ENCODE measurements at regions not wholly inside any gene's neighbourhood (a gene's known extent, or its start where the extent isn't known, plus 50 kb on each side); places are given as distances from the start of the nearest gene placed in this dataset.

DNA sequence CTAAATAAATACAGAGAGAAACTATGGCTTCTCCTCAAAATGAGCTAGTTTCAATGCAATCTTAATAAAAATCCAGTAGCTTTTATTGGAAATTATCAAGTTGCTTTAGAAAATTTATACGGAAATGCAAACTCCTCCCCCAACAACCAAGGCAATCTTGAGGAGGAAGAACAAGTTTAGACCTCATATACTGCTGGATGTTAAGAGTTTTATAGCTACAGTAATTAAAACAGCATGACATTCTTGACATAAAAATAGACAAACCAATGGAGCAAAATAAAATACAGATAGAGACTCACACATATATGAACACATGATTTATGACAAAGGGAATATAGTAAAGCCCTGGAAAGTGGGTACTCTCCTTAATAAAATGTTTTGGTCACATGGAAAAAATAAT is 368.7 kb downstream of the C12orf75 start:
- intact Hi-C loops (cut with micrococcal nuclease) = no loop called here
- no peak overlapping the region for H3K27ac Mint-ChIP-seq
- H3K27me3 Mint-ChIP-seq = peaks cover 3 to 13% (median 8%) of the 10 kb centered on the region in 5 donors
- ATAC-seq (no peak), DNase-seq (no peak)
- CTCF ChIA-PET = no interaction called here
- no peaks in the 10 kb centered on the region for H3K4me1 Mint-ChIP-seq
- no peaks in the 10 kb centered on the region for H3K9me3 ChIP-seq (ENCODE audit: control insufficient read depth in 2 of 3, low read length in 3 of 3)
- no peak overlapping the region for H3K4me3 ChIP-seq (ENCODE audit: low read length)
- no peaks in the 10 kb centered on the region for H3K36me3 ChIP-seq (ENCODE audit: control insufficient read depth in 2 of 3, insufficient read depth in 3 of 3, low read length in 3 of 3)
- H3K9me3 Mint-ChIP-seq = peaks cover 0 to 22% (median 4%) of the 10 kb centered on the region in 11 donors
- no peaks in the 10 kb centered on the region for H3K4me1 ChIP-seq (ENCODE audit: control insufficient read depth in 2 of 2, insufficient read depth in 2 of 2, low read length in 2 of 2)
- H3K4me3 Mint-ChIP-seq = no peak overlapping the region
- no peaks in the 10 kb centered on the region for H3K36me3 Mint-ChIP-seq
- H3K27me3 ChIP-seq (ENCODE audit: control insufficient read depth in 2 of 2, insufficient read depth in 2 of 2, low read length in 2 of 2) = no peaks in the 10 kb centered on the region
- H3K27ac ChIP-seq (ENCODE audit: low read depth, low read length) = no peak overlapping the region
- POLR2A ChIA-PET = no interaction called here

- POLR2A ChIA-PET = no interaction called here
- no peaks in the 10 kb centered on the region for H3K4me1 ChIP-seq (ENCODE audit: control insufficient read depth in 2 of 2, insufficient read depth in 2 of 2, low read length in 2 of 2)
- no peaks in the 10 kb centered on the region for H3K4me1 Mint-ChIP-seq
- no peak overlapping the region for H3K27ac ChIP-seq (ENCODE audit: low read depth, low read length)
- H3K36me3 ChIP-seq (ENCODE audit: control insufficient read depth in 2 of 3, insufficient read depth in 3 of 3, low read length in 3 of 3) = no peaks in the 10 kb centered on the region
- no peak for DNase-seq
- ATAC-seq = no peak
- H3K9me3 ChIP-seq (ENCODE audit: control insufficient read depth in 2 of 3, low read length in 3 of 3) = no peaks in the 10 kb centered on the region
- no peaks in the 10 kb centered on the region for H3K27me3 ChIP-seq (ENCODE audit: control insufficient read depth in 2 of 2, insufficient read depth in 2 of 2, low read length in 2 of 2)
- no peak overlapping the region for H3K4me3 Mint-ChIP-seq
- H3K4me3 ChIP-seq (ENCODE audit: low read length) = no peak overlapping the region
- CTCF ChIA-PET = no interaction called here
- peaks cover under 1 to 7% (median 4%) of the 10 kb centered on the region in 5 donors for H3K27me3 Mint-ChIP-seq
- H3K36me3 Mint-ChIP-seq = no peaks in the 10 kb centered on the region
- H3K27ac Mint-ChIP-seq = no peak overlapping the region
- intact Hi-C loops (cut with micrococcal nuclease) = loop anchor here in 1 of 2 donors (5.0 kb wide), 1 partner anchor 433 kb away; the partner anchor contains the start of gene NUAK1
- peaks cover 0 to 3% (median 0%) of the 10 kb centered on the region in 11 donors for H3K9me3 Mint-ChIP-seq
These were observed 374.3 kb downstream of the C12orf75 start for GRCh38 chr12:105704787-105705186.

DNA sequence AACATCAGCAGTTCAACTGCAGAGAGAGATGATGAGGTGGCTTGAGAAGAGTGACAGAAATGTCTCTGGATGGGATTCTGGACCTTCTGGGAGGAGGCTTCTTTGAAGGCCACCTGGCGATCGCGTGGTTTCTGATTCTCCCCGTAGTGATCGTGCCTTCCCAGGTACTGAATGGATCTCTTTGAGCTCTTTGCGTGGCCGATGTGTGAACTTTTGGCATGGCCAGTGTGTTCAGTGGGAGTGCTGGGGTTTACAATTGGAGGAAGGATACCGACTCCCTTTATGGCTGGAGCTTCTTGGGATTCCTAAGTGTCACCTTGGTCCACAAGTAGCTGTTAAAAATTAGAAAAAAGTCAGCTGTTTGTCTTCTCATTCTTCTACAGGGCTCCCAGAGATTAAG is 374.7 kb downstream of the C12orf75 start:
- intact Hi-C loops (cut with micrococcal nuclease) = loop anchor here in 1 of 2 donors (5.0 kb wide), 1 partner anchor 432 kb away; the partner anchor contains the start of gene NUAK1
- Mint-ChIP-seq H3K27me3 (peaks cover 0 to 7% (median 3%) of the 10 kb centered on the region in 5 donors), H3K9me3 (peaks cover 0 to 3% (median 0%) of the 10 kb centered on the region in 11 donors), H3K4me3 (no peak overlapping the region), H3K36me3 (no peaks in the 10 kb centered on the region), H3K4me1 (no peaks in the 10 kb centered on the region), H3K27ac (no peak overlapping the region)
- Histone ChIP-seq H3K27ac (ENCODE audit: low read depth, low read length) (no peak overlapping the region), H3K4me3 (ENCODE audit: low read length) (no peak overlapping the region), H3K9me3 (ENCODE audit: control insufficient read depth in 2 of 3, low read length in 3 of 3) (no peaks in the 10 kb centered on the region), H3K4me1 (ENCODE audit: control insufficient read depth in 2 of 2, insufficient read depth in 2 of 2, low read length in 2 of 2) (no peaks in the 10 kb centered on the region), H3K27me3 (ENCODE audit: control insufficient read depth in 2 of 2, insufficient read depth in 2 of 2, low read length in 2 of 2) (no peaks in the 10 kb centered on the region), H3K36me3 (ENCODE audit: control insufficient read depth in 2 of 3, insufficient read depth in 3 of 3, low read length in 3 of 3) (no peaks in the 10 kb centered on the region)
- ChIA-PET POLR2A (no interaction called here), CTCF (no interaction called here)
- ATAC-seq (no peak), DNase-seq (no peak)

DNA sequence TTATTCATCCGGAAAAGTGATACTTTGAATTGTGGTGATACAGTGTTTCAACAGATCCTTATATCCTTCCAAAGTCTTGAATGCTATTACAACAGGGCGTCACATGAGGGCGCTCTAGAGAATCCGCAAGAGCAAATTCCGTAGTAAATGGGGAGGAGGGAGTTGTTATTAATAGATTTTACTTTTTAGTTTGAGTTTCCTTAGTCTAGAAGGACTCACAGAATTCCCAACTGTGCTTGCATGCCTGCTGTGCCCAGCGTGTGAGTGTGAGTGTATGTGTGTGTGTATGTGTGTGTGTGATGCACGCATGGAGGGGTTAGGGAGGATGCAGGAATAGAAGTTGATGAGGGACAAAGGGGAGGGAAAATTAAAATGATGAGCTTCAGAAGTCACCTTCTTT is 375.3 kb downstream of the C12orf75 start:
- Histone ChIP-seq H3K36me3 (ENCODE audit: control insufficient read depth in 2 of 3, insufficient read depth in 3 of 3, low read length in 3 of 3) (no peaks in the 10 kb centered on the region), H3K27ac (ENCODE audit: low read depth, low read length) (no peak overlapping the region), H3K27me3 (ENCODE audit: control insufficient read depth in 2 of 2, insufficient read depth in 2 of 2, low read length in 2 of 2) (no peaks in the 10 kb centered on the region), H3K4me3 (ENCODE audit: low read length) (no peak overlapping the region), H3K4me1 (ENCODE audit: control insufficient read depth in 2 of 2, insufficient read depth in 2 of 2, low read length in 2 of 2) (no peaks in the 10 kb centered on the region), H3K9me3 (ENCODE audit: control insufficient read depth in 2 of 3, low read length in 3 of 3) (no peaks in the 10 kb centered on the region)
- H3K9me3 Mint-ChIP-seq = peaks cover 0 to 3% (median 0%) of the 10 kb centered on the region in 11 donors
- no peak overlapping the region for H3K4me3 Mint-ChIP-seq
- peaks cover 0 to 7% (median 3%) of the 10 kb centered on the region in 5 donors for H3K27me3 Mint-ChIP-seq
- ChIA-PET POLR2A (no interaction called here), CTCF (no interaction called here)
- intact Hi-C loops (cut with micrococcal nuclease) = loop anchor here in 1 of 2 donors (5.0 kb wide), 1 partner anchor 432 kb away; the partner anchor contains the start of gene NUAK1
- H3K27ac Mint-ChIP-seq = no peak overlapping the region
- no peaks in the 10 kb centered on the region for H3K36me3 Mint-ChIP-seq
- ATAC-seq (no peak), DNase-seq (no peak)
- no peaks in the 10 kb centered on the region for H3K4me1 Mint-ChIP-seq

- H3K36me3 ChIP-seq (ENCODE audit: control insufficient read depth in 2 of 3, insufficient read depth in 3 of 3, low read length in 3 of 3) = no peaks in the 10 kb centered on the region
- Mint-ChIP-seq H3K4me3 (no peak overlapping the region), H3K4me1 (no peaks in the 10 kb centered on the region), H3K9me3 (peaks cover 0 to 3% (median 0%) of the 10 kb centered on the region in 11 donors), H3K27ac (no peak overlapping the region), H3K27me3 (peaks cover 0 to 7% (median 3%) of the 10 kb centered on the region in 5 donors), H3K36me3 (no peaks in the 10 kb centered on the region)
- ChIA-PET CTCF (no interaction called here), POLR2A (no interaction called here)
- no peak overlapping the region for H3K4me3 ChIP-seq (ENCODE audit: low read length)
- H3K27me3 ChIP-seq (ENCODE audit: control insufficient read depth in 2 of 2, insufficient read depth in 2 of 2, low read length in 2 of 2) = no peaks in the 10 kb centered on the region
- H3K9me3 ChIP-seq (ENCODE audit: control insufficient read depth in 2 of 3, low read length in 3 of 3) = no peaks in the 10 kb centered on the region
- intact Hi-C loops (cut with micrococcal nuclease) = loop anchor here in 1 of 2 donors (5.0 kb wide), 1 partner anchor 431 kb away; the partner anchor contains the start of gene NUAK1
- H3K4me1 ChIP-seq (ENCODE audit: control insufficient read depth in 2 of 2, insufficient read depth in 2 of 2, low read length in 2 of 2) = no peaks in the 10 kb centered on the region
- DNase-seq (no peak), ATAC-seq (no peak)
- H3K27ac ChIP-seq (ENCODE audit: low read depth, low read length) = no peak overlapping the region
These were observed 376.0 kb downstream of the C12orf75 start for GRCh38 chr12:105706321-105706972.

- intact Hi-C loops (cut with micrococcal nuclease) = loop anchor here in 1 of 2 donors (5.0 kb wide), 1 partner anchor 430 kb away; the partner anchor contains the start of gene NUAK1
- Mint-ChIP-seq H3K27me3 (peaks cover 0 to 7% (median 3%) of the 10 kb centered on the region in 5 donors), H3K36me3 (no peaks in the 10 kb centered on the region), H3K4me1 (no peaks in the 10 kb centered on the region), H3K4me3 (no peak overlapping the region), H3K27ac (no peak overlapping the region), H3K9me3 (peaks cover 0 to 3% (median 0%) of the 10 kb centered on the region in 11 donors)
- ChIA-PET CTCF (no interaction called here), POLR2A (no interaction called here)
- H3K4me1 ChIP-seq (ENCODE audit: control insufficient read depth in 2 of 2, insufficient read depth in 2 of 2, low read length in 2 of 2) = no peaks in the 10 kb centered on the region
- ATAC-seq (no peak), DNase-seq (no peak)
- H3K27ac ChIP-seq (ENCODE audit: low read depth, low read length) = no peak overlapping the region
- no peaks in the 10 kb centered on the region for H3K27me3 ChIP-seq (ENCODE audit: control insufficient read depth in 2 of 2, insufficient read depth in 2 of 2, low read length in 2 of 2)
- H3K4me3 ChIP-seq (ENCODE audit: low read length) = no peak overlapping the region
- no peaks in the 10 kb centered on the region for H3K9me3 ChIP-seq (ENCODE audit: control insufficient read depth in 2 of 3, low read length in 3 of 3)
- H3K36me3 ChIP-seq (ENCODE audit: control insufficient read depth in 2 of 3, insufficient read depth in 3 of 3, low read length in 3 of 3) = no peaks in the 10 kb centered on the region
These were observed 376.5 kb downstream of the C12orf75 start for GRCh38 chr12:105706973-105707334.

Measured in naive thymus-derived CD4-positive, alpha-beta T cell (primary cell).